Naive thymus-derived CD4-positive, alpha-beta T cell (primary cell): ENCODE measurements at regions not wholly inside any gene's neighbourhood (a gene's known extent, or its start where the extent isn't known, plus 50 kb on each side); places are given as distances from the start of the nearest gene placed in this dataset.

ENCODE experiments used
- ATAC-seq: fragments of 150-1000 bp; cut with Tn5 transposase; 2 replicates; pipeline ENCODE4 v1.10.0; 2021; ENCODE audit warnings: mild to moderate bottlenecking, moderate library complexity
- CTCF ChIA-PET: fragments of 350-600 bp; sonication (Branson Sonifier 250); formaldehyde crosslinking; loops from one replicate; lab custom pipeline; 2021; ENCODE audit warnings: antibody characterized with exemption; lab: Charles Lee
- POLR2A ChIA-PET: fragments of 350-600 bp; sonication (Branson Sonifier 250); formaldehyde crosslinking; loops from one replicate; lab custom pipeline; 2021; ENCODE audit warnings: antibody characterized with exemption, inconsistent platforms; lab: Charles Lee
- DNase-seq, 9 donors: peaks; one replicate each; pipeline versions ENCODE4 v3.0.0 to v3.0.0-alpha.2; 2020 to 2022; ENCODE audit warnings: mixed read lengths in 1 of 9
- H3K27ac ChIP-seq: one replicate; pipeline ENCODE4 v1.7.0; 2013; ENCODE audit warnings: mild to moderate bottlenecking, low read depth, low read length, moderate library complexity
- H3K27me3 ChIP-seq, 2 donors: one replicate each; pipeline ENCODE4 v1.7.0; 2013; ENCODE audit warnings: low read length in 2 of 2, mild to moderate bottlenecking in 2 of 2, moderate library complexity in 2 of 2; ENCODE audit not compliant: control insufficient read depth in 2 of 2, insufficient read depth in 2 of 2
- H3K36me3 ChIP-seq, 3 experiments: 1 replicate in 2 of 3; 2 replicates in 1 of 3; pipeline ENCODE4 v1.7.0; 2013; ENCODE audit warnings: low read length in 3 of 3, mild to moderate bottlenecking in 3 of 3, moderate library complexity in 1 of 3; ENCODE audit not compliant: insufficient read depth in 3 of 3, control insufficient read depth in 2 of 3
- H3K4me1 ChIP-seq, 2 donors: one replicate each; pipeline ENCODE4 v1.7.0; 2013; ENCODE audit warnings: low read length in 2 of 2, mild to moderate bottlenecking in 2 of 2, moderate library complexity in 1 of 2; ENCODE audit not compliant: control insufficient read depth in 2 of 2, insufficient read depth in 2 of 2
- H3K4me3 ChIP-seq: 2 replicates; pipeline ENCODE4 v1.7.0; 2013; ENCODE audit warnings: mild to moderate bottlenecking, low read length
- H3K9me3 ChIP-seq, 3 experiments: 1 replicate in 2 of 3; 2 replicates in 1 of 3; pipeline ENCODE4 v1.7.0; 2013; ENCODE audit warnings: low read length in 3 of 3; ENCODE audit not compliant: control insufficient read depth in 2 of 3
- H3K27ac Mint-ChIP-seq, 9 donors: one replicate each; pipeline ENCODE4 v1.8.0; 2020 to 2022; ENCODE audit warnings: mixed read lengths in 9 of 9, mild to moderate bottlenecking in 8 of 9, moderate library complexity in 5 of 9, inconsistent platforms in 2 of 9
- H3K27me3 Mint-ChIP-seq, 5 donors: one replicate each; pipeline ENCODE4 v1.8.0; 2021 to 2022; ENCODE audit warnings: mixed read lengths in 5 of 5, mild to moderate bottlenecking in 1 of 5
- H3K36me3 Mint-ChIP-seq, 5 donors: one replicate each; pipeline ENCODE4 v1.8.0; 2020 to 2022; ENCODE audit warnings: mixed read lengths in 5 of 5, mild to moderate bottlenecking in 3 of 5, inconsistent platforms in 1 of 5
- H3K4me1 Mint-ChIP-seq, 7 donors: one replicate each; pipeline ENCODE4 v1.8.0; 2020 to 2022; ENCODE audit warnings: mixed read lengths in 7 of 7, mild to moderate bottlenecking in 3 of 7, inconsistent platforms in 1 of 7
- H3K4me3 Mint-ChIP-seq, 10 donors: one replicate each; pipeline ENCODE4 v1.8.0; 2020 to 2022; ENCODE audit warnings: mild to moderate bottlenecking in 10 of 10, mixed read lengths in 10 of 10, moderate library complexity in 6 of 10, inconsistent platforms in 2 of 10
- H3K9me3 Mint-ChIP-seq, 11 donors: one replicate each; pipeline ENCODE4 v1.8.0; 2020 to 2022; ENCODE audit warnings: mixed read lengths in 11 of 11, mild to moderate bottlenecking in 4 of 11, inconsistent platforms in 1 of 11, moderate library complexity in 1 of 11
- intact Hi-C, 2 donors: fragments of 100-400 bp; cut with micrococcal nuclease; formaldehyde crosslinking; loops; one replicate each; pipeline ENCODE4 v1.15.1; 2023

- POLR2A ChIA-PET, result no interaction called here
- intact Hi-C loops, result no loop called here
- H3K4me1 ChIP-seq, result no peaks in the 10 kb centered on the region
These were observed 234.6 kb upstream of the BCHE start for GRCh38 chr3:166071831-166072230.

GRCh38 chr3:166064476-166064875 is 227.3 kb upstream of the BCHE start:
- ATAC-seq (no peak), DNase-seq (no peak)
- intact Hi-C loops, result no loop called here
- POLR2A ChIA-PET, result no interaction called here
- no peak overlapping the region for H3K27ac ChIP-seq
- H3K27me3 ChIP-seq, result no peaks in the 10 kb centered on the region
- H3K4me3 ChIP-seq, result no peak overlapping the region
- H3K4me1 ChIP-seq, result no peaks in the 10 kb centered on the region
- H3K4me3 Mint-ChIP-seq, result no peak overlapping the region
- H3K36me3 Mint-ChIP-seq, result no peaks in the 10 kb centered on the region
- no peaks in the 10 kb centered on the region for H3K9me3 ChIP-seq
- H3K27ac Mint-ChIP-seq, result no peak overlapping the region
- CTCF ChIA-PET, result no interaction called here
- no peaks in the 10 kb centered on the region for H3K36me3 ChIP-seq
- H3K9me3 Mint-ChIP-seq, result peaks cover 0 to 8% (median 1%) of the 10 kb centered on the region in 11 donors
- H3K27me3 Mint-ChIP-seq, result no peaks in the 10 kb centered on the region
- H3K4me1 Mint-ChIP-seq, result no peaks in the 10 kb centered on the region

More at GRCh38 chr3:166071831-166072230, 234.6 kb upstream of the BCHE start:
- DNase-seq, result no peak
- Mint-ChIP-seq H3K4me1 (no peaks in the 10 kb centered on the region), H3K4me3 (no peak overlapping the region), H3K36me3 (no peaks in the 10 kb centered on the region), H3K27ac (no peak overlapping the region), H3K9me3 (peaks cover 1 to 25% (median 6%) of the 10 kb centered on the region in 11 donors), H3K27me3 (no peaks in the 10 kb centered on the region)
- no peaks in the 10 kb centered on the region for H3K27me3 ChIP-seq
- no peak for ATAC-seq
- CTCF ChIA-PET, result no interaction called here
- no peaks in the 10 kb centered on the region for H3K36me3 ChIP-seq
- H3K4me3 ChIP-seq, result no peak overlapping the region
- H3K27ac ChIP-seq, result no peak overlapping the region
- H3K9me3 ChIP-seq, result no peaks in the 10 kb centered on the region

- intact Hi-C loops, result no loop called here
- H3K27ac Mint-ChIP-seq, result no peak overlapping the region
- Histone ChIP-seq H3K4me1 (no peaks in the 10 kb centered on the region), H3K27ac (no peak overlapping the region), H3K27me3 (no peaks in the 10 kb centered on the region), H3K4me3 (no peak overlapping the region), H3K9me3 (no peaks in the 10 kb centered on the region), H3K36me3 (no peaks in the 10 kb centered on the region)
- POLR2A ChIA-PET, result no interaction called here
- H3K36me3 Mint-ChIP-seq, result no peaks in the 10 kb centered on the region
- no peaks in the 10 kb centered on the region for H3K4me1 Mint-ChIP-seq
- no peak overlapping the region for H3K4me3 Mint-ChIP-seq
- ATAC-seq (no peak), DNase-seq (no peak)
- peaks cover 0 to 10% (median 2%) of the 10 kb centered on the region in 11 donors for H3K9me3 Mint-ChIP-seq
- no peaks in the 10 kb centered on the region for H3K27me3 Mint-ChIP-seq
- CTCF ChIA-PET, result no interaction called here
These were observed 223.7 kb upstream of the BCHE start for GRCh38 chr3:166060789-166061479.

- Histone ChIP-seq H3K27me3 (no peaks in the 10 kb centered on the region), H3K9me3 (no peaks in the 10 kb centered on the region), H3K36me3 (no peaks in the 10 kb centered on the region), H3K4me3 (no peak overlapping the region), H3K27ac (no peak overlapping the region), H3K4me1 (no peaks in the 10 kb centered on the region)
- no peak overlapping the region for H3K27ac Mint-ChIP-seq
- no peaks in the 10 kb centered on the region for H3K27me3 Mint-ChIP-seq
- H3K36me3 Mint-ChIP-seq, result peaks cover 0 to 3% (median 0%) of the 10 kb centered on the region in 5 donors
- ATAC-seq (no peak), DNase-seq (no peak)
- peaks cover 0 to 23% (median 3%) of the 10 kb centered on the region in 11 donors for H3K9me3 Mint-ChIP-seq
- no peak overlapping the region for H3K4me3 Mint-ChIP-seq
- POLR2A ChIA-PET, result no interaction called here
- CTCF ChIA-PET, result no interaction called here
- H3K4me1 Mint-ChIP-seq, result no peaks in the 10 kb centered on the region
- intact Hi-C loops, result no loop called here
These were observed 215.2 kb upstream of the BCHE start for GRCh38 chr3:166052440-166052839.

- Mint-ChIP-seq H3K27me3 (no peaks in the 10 kb centered on the region), H3K9me3 (peaks cover 0 to 23% (median 7%) of the 10 kb centered on the region in 11 donors), H3K36me3 (no peaks in the 10 kb centered on the region), H3K4me3 (no peak overlapping the region), H3K4me1 (no peaks in the 10 kb centered on the region), H3K27ac (no peak overlapping the region)
- ChIA-PET POLR2A (no interaction called here), CTCF (no interaction called here)
- intact Hi-C loops, result no loop called here
- H3K27ac ChIP-seq, result no peak overlapping the region
- ATAC-seq, result no peak
- H3K4me1 ChIP-seq, result no peaks in the 10 kb centered on the region
- no peak for DNase-seq
- no peaks in the 10 kb centered on the region for H3K27me3 ChIP-seq
- no peaks in the 10 kb centered on the region for H3K9me3 ChIP-seq
- H3K36me3 ChIP-seq, result no peaks in the 10 kb centered on the region
- H3K4me3 ChIP-seq, result no peak overlapping the region
These were observed 192.3 kb upstream of the BCHE start for GRCh38 chr3:166029507-166029906.

- Histone ChIP-seq H3K36me3 (no peaks in the 10 kb centered on the region), H3K27me3 (no peaks in the 10 kb centered on the region), H3K4me1 (no peaks in the 10 kb centered on the region), H3K9me3 (no peaks in the 10 kb centered on the region), H3K4me3 (no peak overlapping the region), H3K27ac (no peak overlapping the region)
- peaks cover 0 to 17% (median 4%) of the 10 kb centered on the region in 11 donors for H3K9me3 Mint-ChIP-seq
- DNase-seq (no peak), ATAC-seq (no peak)
- H3K36me3 Mint-ChIP-seq, result no peaks in the 10 kb centered on the region
- ChIA-PET POLR2A (no interaction called here), CTCF (no interaction called here)
- no peak overlapping the region for H3K27ac Mint-ChIP-seq
- H3K4me3 Mint-ChIP-seq, result no peak overlapping the region
- H3K4me1 Mint-ChIP-seq, result no peaks in the 10 kb centered on the region
- intact Hi-C loops, result no loop called here
- no peaks in the 10 kb centered on the region for H3K27me3 Mint-ChIP-seq
These were observed 176.0 kb upstream of the BCHE start for GRCh38 chr3:166013073-166013679.

- Histone ChIP-seq H3K9me3 (no peaks in the 10 kb centered on the region), H3K27me3 (no peaks in the 10 kb centered on the region), H3K4me3 (no peak overlapping the region), H3K4me1 (no peaks in the 10 kb centered on the region), H3K27ac (no peak overlapping the region), H3K36me3 (no peaks in the 10 kb centered on the region)
- Mint-ChIP-seq H3K36me3 (no peaks in the 10 kb centered on the region), H3K4me3 (no peak overlapping the region), H3K4me1 (no peaks in the 10 kb centered on the region), H3K27ac (no peak overlapping the region), H3K27me3 (no peaks in the 10 kb centered on the region), H3K9me3 (peaks cover 0 to 22% (median 6%) of the 10 kb centered on the region in 11 donors)
- no peak for ATAC-seq
- ChIA-PET CTCF (no interaction called here), POLR2A (no interaction called here)
- intact Hi-C loops, result no loop called here
- no peak for DNase-seq
These were observed 174.5 kb upstream of the BCHE start for GRCh38 chr3:166011771-166012170.
